NCI-H2107 treated with DMSO at 0.1 percent for 48 hours (cell line): ENCODE measurements at regions not wholly inside any gene's neighbourhood (a gene's known extent, or its start where the extent isn't known, plus 50 kb on each side); places are given as distances from the start of the nearest gene placed in this dataset.
"Not testable (repeated sequence)": the region's sequence is repeated elsewhere in the genome, so short reads cannot be mapped to it uniquely, and the experiment has no call there.

ENCODE experiments used
- DNase-seq: peaks from one replicate; lab custom pipeline; 2025; ENCODE audit not compliant: unreplicated experiment; lab: John Stamatoyannopoulos, UW

GRCh38 chr4:149870008-149870407 lies 54.4 kb upstream of the IQCM start:
- no peak for DNase-seq

DNA sequence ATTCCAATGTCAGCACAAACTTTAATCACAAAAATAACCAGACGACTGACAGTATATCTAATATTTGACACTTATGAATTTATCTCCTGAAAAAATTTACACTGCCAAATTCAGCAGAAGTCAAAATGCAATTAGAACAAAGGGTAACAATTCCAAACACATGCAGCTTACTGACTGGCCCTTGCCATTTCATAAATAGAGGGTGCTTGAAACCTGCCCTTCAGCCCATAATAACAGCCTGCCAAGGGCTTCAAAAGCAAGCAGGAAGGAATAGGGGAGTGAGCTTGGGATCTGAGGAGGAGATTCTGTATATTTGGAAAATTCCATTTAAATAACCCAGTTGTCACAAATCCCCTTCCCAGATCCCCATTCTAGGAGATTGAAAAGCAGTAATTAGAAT lies 66.1 kb upstream of the IQCM start:
- no peak for DNase-seq

DNA sequence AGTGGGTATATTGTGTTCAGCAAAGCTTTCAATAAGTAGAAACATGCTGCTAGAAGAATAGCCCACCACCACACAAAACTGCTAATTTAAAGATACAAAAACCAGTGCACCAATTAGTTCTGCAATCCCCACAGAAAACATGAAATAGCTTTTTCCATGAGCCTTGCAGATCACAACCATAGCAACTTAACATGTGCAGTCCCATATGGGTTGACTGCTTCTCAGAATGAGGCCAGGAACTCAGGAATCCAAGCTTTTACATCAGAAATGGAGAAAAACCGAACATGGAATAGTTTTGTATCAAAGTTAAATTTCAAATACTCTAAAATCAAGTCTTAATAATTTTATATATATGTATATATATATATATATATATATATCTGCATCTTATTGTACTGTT lies 66.6 kb upstream of the IQCM start:
- no peak for DNase-seq

DNA sequence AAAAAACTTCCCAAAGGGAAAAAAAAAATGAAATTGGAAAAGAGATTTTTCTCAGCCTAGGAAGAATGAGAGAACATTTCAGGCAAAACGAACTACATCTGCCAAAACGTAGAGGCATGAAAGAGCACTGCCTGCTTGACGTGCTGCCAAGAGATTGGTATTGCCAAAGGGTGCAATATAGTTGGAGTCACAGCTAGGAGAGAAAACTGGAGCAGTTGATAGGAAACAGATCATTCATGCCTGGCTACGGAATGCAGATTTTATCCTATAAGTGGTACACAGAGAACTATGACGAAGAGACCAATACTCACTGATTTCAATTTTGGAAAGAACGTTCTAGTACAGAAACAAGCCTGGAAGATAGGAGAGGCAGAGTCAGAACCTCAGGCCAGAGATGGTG lies 68.4 kb upstream of the IQCM start:
- no peak for DNase-seq

DNA sequence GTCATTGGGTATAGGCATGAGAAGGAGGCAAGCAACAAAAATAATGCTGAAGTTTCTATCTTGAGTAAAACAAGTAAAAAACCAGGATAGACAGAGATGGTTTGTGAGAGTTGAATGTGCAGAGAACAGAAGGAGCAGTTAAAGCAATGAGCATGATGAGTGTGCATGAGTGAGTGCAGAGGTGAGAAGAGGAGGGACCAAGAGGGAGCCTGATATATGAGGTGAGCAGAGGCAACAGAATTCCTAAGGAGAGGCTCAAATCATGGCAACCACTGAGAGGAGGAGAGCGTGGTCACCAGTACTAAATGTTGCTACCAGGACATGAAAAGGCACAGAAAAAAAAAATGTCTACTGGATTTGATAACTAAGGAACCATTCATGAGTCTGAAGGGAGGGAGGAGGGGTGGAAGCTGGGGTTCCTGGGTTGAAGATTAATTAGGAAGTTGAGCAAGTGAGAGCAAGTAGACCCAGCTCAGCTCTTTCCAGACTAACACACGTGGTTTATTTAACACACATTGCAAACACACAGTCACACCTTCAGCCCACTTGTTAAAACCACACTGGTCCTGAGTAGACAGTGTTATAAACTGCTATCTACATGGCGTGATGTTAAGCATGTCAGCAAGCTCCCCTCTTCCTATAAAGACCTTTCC lies 69.0 kb upstream of the IQCM start:
- DNase-seq: no peak

- DNase-seq: no peak
Observed at GRCh38 chr4:149885896-149886295, 70.3 kb upstream of the IQCM start.

DNA sequence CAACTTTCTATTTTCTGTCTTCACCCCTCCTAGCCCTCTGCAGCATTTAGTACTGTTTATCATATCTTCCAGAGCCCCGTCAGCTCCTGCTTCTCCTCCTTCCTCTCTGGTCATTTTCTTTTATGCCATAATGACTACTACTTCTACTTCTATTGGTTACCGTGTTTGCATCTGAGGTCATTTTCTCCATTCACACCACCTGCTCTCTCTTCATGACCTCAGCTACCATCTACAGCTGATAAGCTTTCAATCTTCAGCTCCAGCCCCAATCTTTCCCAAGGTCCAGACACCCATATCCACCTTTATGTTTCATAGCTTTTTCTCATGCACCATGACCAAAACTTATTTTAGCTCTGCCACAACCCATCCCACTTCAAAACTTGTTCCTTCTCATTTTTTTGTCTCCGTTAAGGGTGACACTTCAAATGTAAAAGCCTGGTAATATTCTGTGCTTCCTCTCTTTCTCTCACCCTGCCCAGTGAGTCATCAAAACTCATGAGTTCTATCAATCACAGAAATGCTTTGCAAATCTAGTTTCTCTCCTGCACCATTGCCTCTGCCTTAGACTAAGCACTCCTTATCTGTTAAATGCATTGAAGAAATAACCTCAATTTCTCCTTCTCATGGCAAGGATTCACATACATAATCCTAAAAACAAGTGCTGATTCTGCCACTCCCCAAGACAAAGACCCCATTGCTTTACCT lies 71.3 kb upstream of the IQCM start:
- DNase-seq: no peak

DNA sequence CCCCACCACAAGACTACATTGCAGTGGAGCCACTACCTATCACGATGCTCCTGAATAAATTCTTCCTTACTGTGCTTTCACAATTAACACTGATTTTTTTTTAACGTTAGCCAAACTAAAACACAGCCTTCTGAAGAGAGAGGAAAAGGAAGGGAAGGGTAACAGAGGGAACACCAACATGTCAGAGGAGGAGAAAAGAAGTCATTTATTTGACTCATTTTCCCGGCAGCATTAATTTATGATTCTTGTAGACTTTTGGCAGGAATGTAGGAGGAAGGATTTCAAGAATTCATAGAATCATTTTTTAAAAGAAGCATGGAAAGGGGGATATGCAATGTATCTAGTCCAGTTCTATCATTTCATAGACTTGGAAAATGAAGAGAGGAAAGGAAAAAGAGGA lies 74.3 kb upstream of the IQCM start:
- no peak for DNase-seq

DNA sequence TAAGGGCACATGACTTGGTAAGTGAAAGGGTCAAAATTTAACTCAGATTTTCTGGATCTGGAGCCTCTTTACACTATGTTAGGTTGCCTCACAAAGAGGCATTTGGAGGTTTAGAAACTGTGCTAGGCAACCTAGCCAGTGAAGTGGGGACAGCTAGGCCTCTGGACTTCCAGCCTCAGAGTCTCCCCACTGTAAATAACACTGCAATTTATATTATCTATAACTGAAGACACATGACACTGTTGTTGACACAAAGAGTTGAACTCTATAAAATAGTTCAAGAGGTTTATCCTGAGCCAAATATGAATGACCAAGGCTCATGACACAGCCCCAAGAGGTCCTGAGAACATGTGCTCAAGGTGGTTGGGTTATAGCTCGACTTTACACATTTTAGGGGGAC lies 74.9 kb upstream of the IQCM start:
- no peak for DNase-seq

GRCh38 chr4:149891426-149891825 lies 75.8 kb upstream of the IQCM start:
- DNase-seq: no peak

DNA sequence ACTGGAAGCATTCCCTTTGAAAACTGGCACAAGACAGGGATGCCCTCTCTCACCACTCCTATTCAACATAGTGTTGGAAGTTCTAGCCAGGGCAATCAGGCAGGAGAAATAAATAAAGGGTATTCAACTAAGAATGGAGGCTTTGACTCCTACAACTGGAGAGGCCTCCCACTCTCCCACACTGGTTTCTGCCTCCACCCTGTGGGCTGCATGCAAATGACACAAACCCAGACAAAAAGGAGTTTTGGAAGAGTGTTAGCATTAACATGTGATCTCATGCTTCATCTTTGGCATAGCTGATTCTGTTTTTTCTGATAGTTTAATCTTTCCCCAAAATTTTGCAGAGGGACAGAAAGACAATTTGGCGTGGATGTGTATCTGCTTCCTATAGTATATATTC lies 80.8 kb upstream of the IQCM start:
- DNase-seq: no peak

GRCh38 chr4:149897783-149898182 lies 82.1 kb upstream of the IQCM start:
- DNase-seq: no peak

- no peak for DNase-seq
Observed at GRCh38 chr4:149901128-149901527, 85.5 kb upstream of the IQCM start.

DNA sequence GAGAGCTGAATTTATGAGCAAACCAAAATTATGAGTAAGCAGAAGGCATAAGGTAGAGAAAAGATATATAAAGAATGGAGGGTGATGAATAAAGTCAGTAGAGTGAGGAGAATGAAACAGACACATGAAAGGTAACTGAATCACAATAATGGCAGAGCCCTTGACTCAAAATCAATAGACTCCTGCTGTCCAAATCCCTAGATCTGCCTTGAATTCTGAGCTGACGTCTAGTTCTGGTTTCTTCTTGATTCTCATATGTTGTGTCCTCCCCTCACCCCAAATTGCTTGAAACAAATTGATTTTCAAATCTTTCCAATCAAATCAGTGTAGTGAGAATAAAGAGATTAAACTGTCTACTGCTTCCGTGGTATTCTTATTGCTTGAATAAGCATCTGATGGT lies 86.6 kb upstream of the IQCM start:
- DNase-seq: no peak

GRCh38 chr4:149910177-149910576 lies 94.5 kb upstream of the IQCM start:
- no peak for DNase-seq

DNA sequence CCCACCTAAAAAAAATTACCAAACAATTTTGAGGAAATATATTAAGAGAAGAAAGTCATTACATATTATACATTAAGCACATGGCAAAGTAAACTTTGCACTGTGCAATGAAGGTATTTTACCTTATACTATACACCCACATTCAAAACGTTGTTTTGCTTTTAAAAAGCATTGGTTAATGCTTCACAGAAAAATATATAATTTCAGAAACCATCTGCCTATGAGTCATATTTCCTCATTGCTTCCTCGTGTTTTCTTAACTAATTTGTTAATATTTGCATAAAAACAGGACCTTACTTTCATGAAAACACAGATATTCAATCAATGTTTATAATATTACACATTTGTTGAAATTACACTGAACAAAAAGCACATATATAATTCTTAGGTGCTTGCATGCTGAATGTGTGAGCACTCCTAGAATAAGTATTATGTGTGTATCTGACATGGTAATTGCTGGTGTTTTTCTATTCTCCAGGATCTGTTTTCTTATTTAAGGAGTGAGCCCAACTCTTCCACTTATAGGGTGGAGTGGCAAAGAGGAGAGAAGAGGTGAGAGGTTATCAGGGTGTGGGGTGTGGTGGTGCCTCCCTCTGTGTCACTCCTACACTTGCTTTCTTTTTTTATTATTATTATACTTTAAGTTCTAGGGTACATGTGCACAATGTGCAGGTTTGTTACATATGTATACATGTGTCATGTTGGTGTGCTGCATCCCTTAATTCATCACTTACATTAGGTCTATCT lies 95.1 kb upstream of the IQCM start:
- no peak for DNase-seq

- no peak for DNase-seq
Observed at GRCh38 chr4:149911354-149911753, 95.7 kb upstream of the IQCM start.

DNA sequence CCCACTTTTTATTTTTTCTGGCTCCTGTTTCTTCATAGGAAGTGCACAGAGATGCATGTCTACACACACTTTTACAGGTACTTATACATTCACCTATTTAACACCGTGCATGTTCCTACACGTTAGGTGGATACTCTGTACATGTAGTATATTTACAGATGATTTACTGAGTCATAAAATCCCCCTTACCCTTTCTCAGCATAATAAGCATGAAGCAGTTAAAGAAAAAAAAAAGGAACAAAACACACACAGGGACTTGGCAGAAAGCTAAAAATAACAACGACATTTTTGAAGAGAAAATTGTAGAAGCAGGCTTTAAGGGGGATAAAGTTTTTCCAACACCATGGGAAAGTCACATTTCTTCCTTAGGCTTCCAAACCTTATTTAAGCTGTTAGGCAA lies 96.4 kb upstream of the IQCM start:
- no peak for DNase-seq

GRCh38 chr4:149914119-149915115 lies 98.8 kb upstream of the IQCM start:
- DNase-seq: peak; percentile 14

DNA sequence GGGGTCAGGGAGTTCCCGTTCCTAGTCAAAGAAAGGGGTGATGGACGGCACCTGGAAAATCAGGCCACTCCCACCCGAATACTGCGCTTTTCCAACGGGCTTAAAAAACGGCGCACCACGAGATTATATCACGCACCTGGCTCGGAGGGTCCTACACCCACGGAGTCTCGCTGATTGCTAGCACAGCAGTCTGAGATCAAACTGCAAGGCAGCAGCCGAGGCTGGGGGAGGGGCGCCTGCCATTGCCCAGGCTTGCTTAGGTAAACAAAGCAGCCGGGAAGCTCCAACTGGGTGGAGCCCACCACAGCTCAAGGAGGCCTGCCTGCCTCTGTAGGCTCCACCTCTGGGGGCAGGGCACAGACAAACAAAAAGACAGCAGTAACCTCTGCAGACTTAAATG lies 100.1 kb upstream of the IQCM start:
- DNase-seq: not testable (repeated sequence)

DNA sequence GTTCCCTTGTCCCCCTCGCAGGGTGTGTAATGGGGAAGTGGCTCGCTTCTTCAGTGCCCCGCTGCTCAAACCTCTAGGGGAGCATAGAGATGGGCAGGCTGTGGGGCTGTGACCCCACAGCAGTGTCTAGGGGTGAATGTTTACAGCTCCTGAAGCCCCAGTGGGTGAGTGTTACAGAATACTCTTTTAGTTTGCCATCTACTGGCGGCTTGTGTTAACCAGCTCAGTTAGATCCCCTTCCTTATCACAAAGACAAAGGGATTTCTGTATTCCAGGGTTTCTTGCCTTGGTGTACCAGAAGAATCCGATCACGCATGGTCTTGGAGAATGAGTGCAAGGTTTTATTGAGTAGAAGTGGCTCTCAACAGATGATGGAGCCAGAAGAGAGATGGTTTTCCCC lies 108.1 kb upstream of the IQCM start:
- DNase-seq: no peak
